Stomach (tissue), 8 donors: ENCODE measurements at regions not wholly inside any gene's neighbourhood (a gene's known extent, or its start where the extent isn't known, plus 50 kb on each side); places are given as distances from the start of the nearest gene placed in this dataset.

Experiments used
- DNase-seq, 2 donors: peaks; one replicate each; pipeline versions ENCODE4 v3.0.0 to v3.0.0-alpha.2; 2013 to 2019
- H3K27ac ChIP-seq, 5 donors: fragments of 200-600 bp in 4 of 5; sonication (generic) in 4 of 5; one replicate each; pipeline ENCODE4 v1.5.1; 2013 to 2019; ENCODE audit warnings: mild to moderate bottlenecking in 1 of 5, moderate library complexity in 1 of 5
- H3K27me3 ChIP-seq, 3 donors: fragments of 200-600 bp; sonication (generic); one replicate each; pipeline ENCODE4 v1.5.1; 2017 to 2019; ENCODE audit warnings: mixed run types in 1 of 3
- H3K36me3 ChIP-seq, 4 donors: fragments of 200-600 bp; sonication (generic); 1 replicate in 3 of 4; 2 replicates in 1 of 4; pipeline ENCODE4 v1.5.1; 2016 to 2019
- H3K4me1 ChIP-seq, 4 donors: fragments of 200-600 bp; sonication (generic); one replicate each; pipeline ENCODE4 v1.5.1; 2016 to 2019
- H3K4me3 ChIP-seq, 4 donors: fragments of 200-600 bp; sonication (generic) in 3 of 4; one replicate each; pipeline ENCODE4 v1.5.1; 2016 to 2019; ENCODE audit warnings: mild to moderate bottlenecking in 1 of 4
- H3K9me3 ChIP-seq, 4 donors: fragments of 200-600 bp; sonication (generic); one replicate each; pipeline ENCODE4 v1.5.1; 2016 to 2019
- EP300 ChIP-seq: sonication (generic); formaldehyde crosslinking; IDR thresholded peaks from one replicate; pipeline ENCODE4 v1.6.1; 2017; ENCODE audit warnings: antibody characterized with exemption
- POLR2A ChIP-seq, 4 donors: fragments of 450-650 bp; IDR thresholded peaks; one replicate each; pipeline ENCODE4 v1.6.1; 2016; ENCODE audit warnings: antibody characterized with exemption in 4 of 4, control low read depth in 2 of 4, mild to moderate bottlenecking in 1 of 4, moderate library complexity in 1 of 4
- POLR2AphosphoS5 ChIP-seq, 3 donors: sonication (generic); formaldehyde crosslinking; IDR thresholded peaks; one replicate each; pipeline ENCODE4 v1.6.1; 2016; ENCODE audit warnings: antibody characterized with exemption in 3 of 3
- WGBS, 5 donors: extraction: QIAGEN DNeasy Blood & Tissue Kit in 3 of 5; methylation state at CpG; one replicate each; pipeline versions ENCODE4 v1.1.5 to v1.1.7; 2013 to 2018; 5-methylcytosine and 5-hydroxymethylcytosine counted together
- intact Hi-C: fragments of 100-400 bp; cut with DNase I; formaldehyde crosslinking; loops from one replicate; pipeline ENCODE4 v1.15.1; 2023; ENCODE audit warnings: low total_unique reads
- TF ChIP-seq, protein P1 (sequence below), 7 experiments: fragments of 450-650 bp in 4 of 7; fragments of 200-600 bp in 3 of 7; sonication (generic) in 3 of 7; IDR thresholded peaks; one replicate each; pipeline ENCODE4 v1.5.1; 2016 to 2019; ENCODE audit warnings: antibody characterized with exemption in 7 of 7, control low read depth in 2 of 7, mild to moderate bottlenecking in 1 of 7
- donor health status: healthy with polysubstance abuse.
- donor health status: Bipolar disorder and iron deficiency.
- donor health status: healthy.

DNA sequence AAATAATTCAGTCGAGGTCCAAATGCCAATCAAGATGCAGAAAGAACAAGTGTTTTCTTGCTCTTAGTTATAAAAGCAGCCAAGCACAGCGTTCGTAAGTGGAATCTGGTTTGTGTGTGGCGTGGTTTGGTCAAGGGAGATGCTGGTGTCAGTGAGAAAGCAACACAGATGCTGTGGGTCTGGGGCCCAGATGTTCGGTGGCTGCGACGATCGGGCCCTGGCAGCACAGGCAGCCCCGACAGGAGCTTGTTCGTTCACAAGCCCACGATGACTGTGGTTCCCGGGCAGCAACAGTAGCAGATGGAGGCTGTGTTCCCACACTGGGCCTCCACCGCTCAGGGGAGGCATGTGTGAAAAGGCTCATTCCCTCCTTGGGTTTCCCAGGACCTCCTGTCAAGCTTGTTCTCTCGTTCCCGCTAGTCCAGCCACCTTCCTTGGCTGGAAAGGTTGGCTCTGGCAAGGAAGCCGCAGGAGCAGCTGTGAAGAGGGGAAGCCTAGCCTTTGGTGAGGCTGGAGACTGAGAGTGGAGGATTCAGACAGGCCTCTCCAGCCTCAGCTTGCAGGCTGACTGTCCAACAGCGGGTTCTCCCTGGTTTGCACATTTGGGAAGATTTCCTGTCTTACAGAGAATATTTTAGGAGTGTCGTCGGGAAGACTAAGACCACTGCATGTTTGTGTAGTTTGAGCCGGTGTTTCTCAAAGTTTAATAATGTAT, 304.7 kb downstream of the QKI start:
- Histone ChIP-seq H3K4me1 (no peaks in the 10 kb centered on the region), H3K9me3 (no peaks in the 10 kb centered on the region), H3K4me3 (no peak overlapping the region), H3K27me3 (no peaks in the 10 kb centered on the region), H3K36me3 (no peaks in the 10 kb centered on the region), H3K27ac (no peak overlapping the region)
- WGBS, 5 donors: 78 to 84% (median 82%) methylated on average over 20 of the region's 20 CpGs
- intact Hi-C loops: no loop called here
- TF ChIP-seq POLR2A (IDR thresholded peaks at IDR 0.05) (no peak), POLR2AphosphoS5 (IDR thresholded peaks at IDR 0.05) (no peak), EP300 (no peak)
- TF ChIP-seq, protein P1, sequence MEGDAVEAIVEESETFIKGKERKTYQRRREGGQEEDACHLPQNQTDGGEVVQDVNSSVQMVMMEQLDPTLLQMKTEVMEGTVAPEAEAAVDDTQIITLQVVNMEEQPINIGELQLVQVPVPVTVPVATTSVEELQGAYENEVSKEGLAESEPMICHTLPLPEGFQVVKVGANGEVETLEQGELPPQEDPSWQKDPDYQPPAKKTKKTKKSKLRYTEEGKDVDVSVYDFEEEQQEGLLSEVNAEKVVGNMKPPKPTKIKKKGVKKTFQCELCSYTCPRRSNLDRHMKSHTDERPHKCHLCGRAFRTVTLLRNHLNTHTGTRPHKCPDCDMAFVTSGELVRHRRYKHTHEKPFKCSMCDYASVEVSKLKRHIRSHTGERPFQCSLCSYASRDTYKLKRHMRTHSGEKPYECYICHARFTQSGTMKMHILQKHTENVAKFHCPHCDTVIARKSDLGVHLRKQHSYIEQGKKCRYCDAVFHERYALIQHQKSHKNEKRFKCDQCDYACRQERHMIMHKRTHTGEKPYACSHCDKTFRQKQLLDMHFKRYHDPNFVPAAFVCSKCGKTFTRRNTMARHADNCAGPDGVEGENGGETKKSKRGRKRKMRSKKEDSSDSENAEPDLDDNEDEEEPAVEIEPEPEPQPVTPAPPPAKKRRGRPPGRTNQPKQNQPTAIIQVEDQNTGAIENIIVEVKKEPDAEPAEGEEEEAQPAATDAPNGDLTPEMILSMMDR (IDR thresholded peaks at IDR 0.05): no peak
- DNase-seq: peak in 1 of 2 donors; percentile 13

DNA sequence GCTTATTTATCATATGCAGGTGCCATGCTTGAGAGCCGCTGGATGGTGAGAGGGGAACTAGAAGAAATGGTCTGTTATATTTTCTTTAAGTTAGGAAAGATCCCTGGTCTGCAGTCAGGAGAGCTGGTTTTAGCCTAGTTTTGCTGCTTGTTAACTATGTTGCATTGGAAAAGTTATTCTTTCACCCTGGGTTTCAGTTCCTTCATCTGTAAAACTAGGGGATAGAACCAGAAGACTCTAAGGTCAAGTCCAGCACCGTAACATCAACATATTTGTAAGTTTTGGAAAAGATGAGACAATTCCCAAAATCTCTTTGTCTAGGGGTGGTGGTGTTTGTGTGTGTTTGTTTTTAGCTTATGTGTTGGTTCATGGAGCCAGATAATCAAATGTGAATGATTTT, 304.0 kb downstream of the QKI start:
- 74 to 96% (median 89%) methylated on average over 2 of the region's 2 CpGs for WGBS, 5 donors
- intact Hi-C loops: no loop called here
- DNase-seq: no peak
- Histone ChIP-seq H3K27ac (no peak overlapping the region), H3K4me1 (peaks cover 0 to 1% (median 0%) of the 10 kb centered on the region in 4 donors), H3K9me3 (no peaks in the 10 kb centered on the region), H3K36me3 (no peaks in the 10 kb centered on the region), H3K4me3 (no peak overlapping the region), H3K27me3 (no peaks in the 10 kb centered on the region)
- TF ChIP-seq, protein P1 (IDR thresholded peaks at IDR 0.05): no peak
- TF ChIP-seq EP300 (no peak), POLR2AphosphoS5 (IDR thresholded peaks at IDR 0.05) (no peak), POLR2A (IDR thresholded peaks at IDR 0.05) (no peak)

DNA sequence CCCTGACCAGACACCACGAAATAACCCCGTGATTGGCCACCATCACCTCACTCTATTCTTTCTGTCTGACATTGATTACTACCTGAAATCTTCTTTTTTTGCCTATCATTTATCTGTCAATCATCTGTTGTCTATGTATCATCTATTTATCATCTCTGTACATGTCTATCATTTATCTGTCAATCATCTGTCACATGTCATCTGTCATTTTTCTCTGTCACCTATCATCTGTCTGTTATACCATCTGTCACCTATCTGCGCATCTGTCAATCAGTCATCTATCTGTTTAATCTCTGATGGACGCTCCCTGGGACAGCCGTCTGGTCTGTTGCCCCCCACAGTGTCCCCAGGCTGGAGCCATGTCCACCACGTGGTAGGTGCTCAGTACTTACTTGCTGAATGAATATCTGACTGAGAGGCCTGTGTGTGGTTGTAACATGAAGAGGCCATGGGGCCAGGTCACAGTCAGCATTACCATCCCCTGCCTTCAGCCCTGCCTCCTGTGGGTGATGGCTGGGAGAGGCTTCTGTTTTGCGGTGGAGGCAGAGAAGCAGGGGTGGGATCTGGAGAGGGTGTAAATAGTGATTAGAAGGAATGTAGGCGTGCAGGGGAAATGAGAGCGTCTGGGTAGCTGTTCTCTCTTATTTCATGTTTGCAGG, 302.7 kb downstream of the QKI start:
- Histone ChIP-seq H3K27ac (no peak overlapping the region), H3K36me3 (no peaks in the 10 kb centered on the region), H3K4me1 (peaks cover 0 to 14% (median 3%) of the 10 kb centered on the region in 4 donors), H3K27me3 (no peaks in the 10 kb centered on the region), H3K4me3 (no peak overlapping the region), H3K9me3 (no peaks in the 10 kb centered on the region)
- DNase-seq: no peak
- 73 to 84% (median 77%) methylated on average over 9 of the region's 9 CpGs for WGBS, 5 donors
- intact Hi-C loops: no loop called here
- TF ChIP-seq EP300 (no peak), POLR2A (IDR thresholded peaks at IDR 0.05) (no peak), POLR2AphosphoS5 (IDR thresholded peaks at IDR 0.05) (no peak)
- TF ChIP-seq, protein P1 (IDR thresholded peaks at IDR 0.05): no peak

DNA sequence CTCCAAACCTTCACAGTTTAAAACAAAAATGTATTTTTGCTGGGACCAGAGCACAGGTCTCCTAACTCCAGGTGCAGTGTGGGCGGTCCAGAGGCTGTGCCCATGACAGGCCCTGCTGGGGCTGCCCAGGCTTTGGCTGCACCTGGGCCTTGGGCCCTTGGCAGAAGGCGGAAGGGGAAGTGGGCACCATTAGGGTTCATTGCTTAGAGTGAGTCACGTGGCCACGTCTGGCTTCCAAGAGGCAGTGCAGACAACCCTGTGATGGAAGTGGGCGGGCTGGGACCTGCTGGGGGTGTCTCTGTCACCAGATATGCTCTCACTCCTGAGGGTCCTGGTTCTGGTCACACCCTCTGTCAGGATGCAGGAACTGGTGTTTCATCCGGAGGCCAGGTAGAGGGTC, 302.2 kb downstream of the QKI start:
- Histone ChIP-seq H3K4me1 (peaks cover 0 to 20% (median 7%) of the 10 kb centered on the region in 4 donors), H3K27me3 (no peaks in the 10 kb centered on the region), H3K27ac (no peak overlapping the region), H3K36me3 (no peaks in the 10 kb centered on the region), H3K4me3 (no peak overlapping the region), H3K9me3 (no peaks in the 10 kb centered on the region)
- no peak for DNase-seq
- intact Hi-C loops: no loop called here
- no peak for TF ChIP-seq POLR2AphosphoS5 (IDR thresholded peaks at IDR 0.05)
- 66 to 81% (median 77%) methylated on average over 5 to 6 of the region's 6 CpGs for WGBS, 5 donors

DNA sequence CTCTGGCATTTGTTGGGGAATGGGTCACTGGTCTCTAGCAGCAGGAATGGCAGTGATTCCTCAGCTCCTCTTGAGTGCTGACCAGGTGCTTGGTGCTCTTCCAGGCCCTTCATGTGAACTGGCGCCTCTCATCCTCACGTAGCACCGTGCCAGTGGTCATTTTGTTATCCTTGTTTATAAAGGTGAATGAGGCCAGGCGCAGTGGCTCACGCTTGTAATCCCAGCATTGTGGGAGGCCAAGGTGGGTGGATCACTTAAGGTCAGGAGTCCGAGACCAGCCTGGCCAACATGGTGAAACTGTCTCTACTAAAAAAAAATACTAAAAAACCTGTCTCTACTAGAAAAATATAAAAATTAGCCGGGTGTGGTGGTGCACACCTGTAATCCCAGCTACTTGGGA, 301.3 kb downstream of the QKI start:
- no peak overlapping the region for H3K4me3 ChIP-seq
- H3K36me3 ChIP-seq: no peaks in the 10 kb centered on the region
- intact Hi-C loops: no loop called here
- no peaks in the 10 kb centered on the region for H3K9me3 ChIP-seq
- 87 to 96% (median 93%) methylated on average over 5 to 7 of the region's 7 CpGs for WGBS, 5 donors
- H3K27me3 ChIP-seq: no peaks in the 10 kb centered on the region
- DNase-seq: no peak
- peaks cover 0 to 28% (median 14%) of the 10 kb centered on the region in 4 donors for H3K4me1 ChIP-seq
- TF ChIP-seq POLR2AphosphoS5 (IDR thresholded peaks at IDR 0.05): no peak
- TF ChIP-seq, protein P1 (IDR thresholded peaks at IDR 0.05): no peak
- TF ChIP-seq EP300: no peak
- no peak for TF ChIP-seq POLR2A (IDR thresholded peaks at IDR 0.05)
- H3K27ac ChIP-seq: no peak overlapping the region
